SK-MEL-5 (cell line): ENCODE measurements at regions not wholly inside any gene's neighbourhood (a gene's known extent, or its start where the extent isn't known, plus 50 kb on each side); places are given as distances from the start of the nearest gene placed in this dataset.

Source experiments
- DNase-seq: peaks from one replicate; pipeline ENCODE4 v3.0.0-alpha.2; 2016; ENCODE audit warnings: low read depth, low spot score
- in situ Hi-C: cut with HindIII; loops from 2 replicates; pipeline ENCODE4 v1.10.0; 2016; ENCODE audit warnings: low sequenced_read_pairs, high pct_unique_total_duplicates, low pct_unique_long_range_greater_than_20kb

GRCh38 chr16:86365513-86366273 is 144.6 kb upstream of the FOXF1 start:
- no peak for DNase-seq
- in situ Hi-C loops = no loop called here

GRCh38 chr16:86366481-86366880 is 143.8 kb upstream of the FOXF1 start:
- in situ Hi-C loops = no loop called here
- DNase-seq = no peak

- in situ Hi-C loops = no loop called here
- DNase-seq = no peak
Observed at GRCh38 chr16:86367291-86368072, 142.8 kb upstream of the FOXF1 start.

DNA sequence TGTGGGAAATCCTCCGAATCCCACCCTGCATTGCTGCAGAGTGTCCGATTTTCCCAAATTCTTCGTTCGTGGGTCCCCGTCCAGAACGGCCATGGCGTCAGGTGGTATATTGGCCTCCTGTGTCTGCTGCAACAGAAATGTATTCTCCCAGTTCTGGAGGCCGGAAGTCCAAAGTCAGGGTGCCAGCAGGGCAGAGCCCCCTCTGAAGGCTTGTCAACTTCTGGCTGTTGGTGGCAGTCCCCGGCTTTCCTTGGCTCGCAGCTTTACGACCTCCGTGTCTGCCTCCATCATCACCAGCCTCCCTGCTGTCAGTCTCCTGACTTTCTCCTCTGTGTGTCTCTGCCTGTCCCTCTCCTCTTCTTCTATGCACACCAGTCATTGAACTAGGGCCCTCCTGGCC is 142.1 kb upstream of the FOXF1 start:
- in situ Hi-C loops = no loop called here
- DNase-seq = no peak

DNA sequence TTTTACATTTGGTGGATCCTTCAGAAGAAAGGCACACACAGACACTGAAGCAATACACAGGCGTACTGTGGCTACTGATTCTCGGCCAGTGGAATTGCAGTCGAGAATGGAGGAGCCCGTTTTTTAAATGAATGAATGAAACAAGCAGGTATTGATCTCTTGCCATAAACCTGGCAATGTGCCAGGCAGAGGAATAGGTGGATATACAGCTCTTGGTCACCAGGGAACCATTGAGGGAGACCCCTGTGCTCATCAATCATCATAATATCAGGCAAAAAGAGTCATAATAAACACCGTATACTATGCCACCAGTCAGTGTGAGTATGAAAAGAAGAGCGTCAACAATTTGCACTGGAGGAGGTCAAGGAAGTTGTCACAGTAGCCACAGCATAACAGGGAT is 140.3 kb upstream of the FOXF1 start:
- DNase-seq = no peak
- in situ Hi-C loops = no loop called here

DNA sequence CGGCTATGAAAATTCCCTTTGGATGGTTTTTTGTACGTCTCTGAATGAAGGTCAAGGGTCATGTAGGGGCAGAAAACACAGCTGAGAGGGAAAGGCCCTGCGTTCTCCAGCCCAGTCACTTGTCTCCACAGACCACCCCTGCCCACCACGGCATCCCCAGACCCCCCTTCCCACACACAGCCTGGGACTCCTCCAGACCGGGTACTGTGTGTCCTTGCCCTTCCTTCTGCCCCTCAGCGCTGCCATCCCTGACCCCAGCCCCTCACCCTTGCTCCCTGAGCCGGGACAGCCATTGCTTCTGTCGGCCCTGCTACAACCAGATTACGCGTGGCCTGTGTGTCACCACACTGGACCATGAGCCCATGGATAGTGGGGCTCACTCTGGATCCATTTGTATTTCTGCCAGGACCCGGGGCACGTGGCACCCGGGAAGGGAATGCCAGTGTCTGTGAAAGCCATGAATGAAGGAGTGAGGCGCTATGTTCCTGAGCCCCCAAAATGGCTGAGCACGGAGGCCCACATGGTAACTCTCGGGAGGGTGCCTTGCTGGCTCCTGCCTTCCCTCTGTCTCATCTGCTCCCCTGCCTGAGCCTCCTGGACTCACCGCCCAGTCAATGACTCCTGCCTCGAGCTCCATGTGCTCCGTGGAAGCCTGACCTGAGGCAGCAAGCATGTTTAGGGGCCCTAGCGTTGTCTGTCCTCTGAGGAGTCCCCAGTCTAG is 139.1 kb upstream of the FOXF1 start:
- in situ Hi-C loops = no loop called here
- DNase-seq = no peak

DNA sequence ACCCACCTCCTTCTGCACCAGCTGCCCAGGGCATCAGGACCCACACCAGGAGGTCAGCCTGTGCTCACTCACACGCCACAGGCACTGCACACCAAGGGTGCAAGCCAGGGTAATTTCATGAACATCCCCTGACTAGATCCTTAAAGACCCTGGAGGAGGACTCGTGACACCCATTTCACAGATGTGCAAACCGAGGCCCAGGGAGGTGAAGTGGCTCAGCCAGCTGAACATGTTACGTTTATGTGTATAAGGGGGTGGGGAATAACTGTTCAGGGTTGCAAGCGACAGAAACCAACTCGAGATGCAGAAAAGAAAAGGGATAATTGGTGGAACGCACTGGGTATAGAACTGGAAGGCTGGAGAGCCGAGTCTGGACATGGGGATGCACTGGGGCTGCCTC is 138.1 kb upstream of the FOXF1 start:
- DNase-seq = no peak
- in situ Hi-C loops = no loop called here

- in situ Hi-C loops = no loop called here
- DNase-seq = no peak
Observed at GRCh38 chr16:86373276-86373901, 136.9 kb upstream of the FOXF1 start.

DNA sequence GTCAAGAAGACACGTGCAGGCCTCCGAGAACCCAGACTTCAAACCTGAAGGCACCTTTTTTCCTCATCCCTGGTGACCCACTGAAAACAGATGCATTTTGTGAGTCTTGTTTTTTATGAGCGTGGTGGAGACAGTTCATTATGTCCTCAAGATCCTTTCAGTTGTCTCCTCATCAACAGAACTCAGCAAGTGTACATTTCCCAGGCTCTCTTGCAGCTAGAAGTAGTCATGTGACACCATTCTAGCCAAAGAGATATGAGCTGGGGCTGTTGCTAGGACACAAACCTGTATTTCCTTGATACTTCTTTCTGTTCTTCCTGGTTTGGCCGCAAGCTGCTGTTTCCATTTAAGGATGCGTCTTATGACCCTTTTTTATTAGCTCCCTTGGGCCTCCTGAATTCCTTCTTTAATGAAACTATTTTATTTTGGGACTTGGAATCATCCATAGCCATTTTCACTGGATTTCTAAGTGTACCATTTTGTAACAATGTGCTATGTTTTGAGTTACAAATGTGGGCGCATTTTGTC is 135.7 kb upstream of the FOXF1 start:
- in situ Hi-C loops = no loop called here
- DNase-seq = no peak

DNA sequence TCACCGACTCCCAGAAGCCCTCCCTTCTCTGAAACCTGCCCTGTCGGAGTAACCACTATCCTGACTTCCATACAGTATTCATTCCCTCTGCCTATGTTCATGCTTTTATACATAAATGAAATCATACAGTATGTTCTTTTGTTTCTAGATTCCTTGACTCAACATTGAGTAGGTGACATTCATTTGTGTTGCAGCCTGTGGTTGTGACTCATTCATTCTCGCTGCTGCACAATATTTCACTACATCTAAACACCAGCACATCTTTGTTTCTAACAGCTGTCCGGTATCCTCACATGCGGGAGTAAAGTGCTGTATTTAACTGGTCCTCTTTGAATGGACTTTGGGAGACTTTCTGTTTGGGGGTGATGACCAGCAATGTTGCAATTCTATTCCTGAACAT is 135.0 kb upstream of the FOXF1 start:
- in situ Hi-C loops = no loop called here
- DNase-seq = peak; percentile 30

- in situ Hi-C loops = no loop called here
- DNase-seq = no peak
Observed at GRCh38 chr16:86375851-86376250, 134.5 kb upstream of the FOXF1 start.

- no peak for DNase-seq
- in situ Hi-C loops = no loop called here
Observed at GRCh38 chr16:86376837-86377236, 133.5 kb upstream of the FOXF1 start.

GRCh38 chr16:86377251-86378022 is 132.9 kb upstream of the FOXF1 start:
- DNase-seq = no peak
- in situ Hi-C loops = no loop called here

DNA sequence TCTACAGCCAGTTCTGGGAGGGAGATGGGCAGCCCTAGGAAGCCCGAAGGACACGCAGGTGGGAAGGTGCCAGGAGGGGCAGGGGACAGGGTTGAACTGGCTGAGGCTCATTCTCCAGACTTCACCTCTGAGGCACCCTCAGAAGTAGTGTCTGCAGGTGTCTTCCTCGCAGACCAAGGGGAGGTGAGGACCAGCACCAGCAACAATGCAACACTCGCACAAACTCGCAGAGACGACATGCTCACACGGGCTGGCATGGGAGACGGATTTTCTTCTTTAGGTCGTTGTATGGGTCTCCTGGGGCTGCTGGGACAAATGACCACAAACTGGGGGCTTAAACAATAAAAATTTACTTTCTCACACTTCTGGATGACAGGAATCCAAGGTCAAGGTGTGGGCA is 132.2 kb upstream of the FOXF1 start:
- DNase-seq = no peak
- in situ Hi-C loops = no loop called here

GRCh38 chr16:86378831-86379504 is 131.4 kb upstream of the FOXF1 start:
- in situ Hi-C loops = no loop called here
- DNase-seq = no peak

DNA sequence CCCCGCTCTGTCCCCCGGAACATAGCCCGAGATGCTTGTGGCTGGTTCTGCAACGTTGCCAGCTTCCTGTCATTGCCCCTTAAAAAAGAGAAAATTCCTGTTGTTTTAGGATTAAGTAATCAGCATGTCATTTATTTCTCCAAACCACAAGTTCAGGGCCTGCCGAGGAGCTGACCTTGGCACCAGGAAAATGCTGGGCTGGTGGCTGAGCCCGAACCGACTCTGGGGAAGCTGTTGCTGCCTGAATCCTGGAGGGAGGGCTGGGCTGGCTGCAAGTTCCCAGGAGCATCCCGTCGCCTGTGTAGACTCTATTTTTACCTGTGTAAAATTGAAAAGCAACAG is 130.9 kb upstream of the FOXF1 start:
- DNase-seq = no peak
- in situ Hi-C loops = no loop called here

- in situ Hi-C loops = no loop called here
- DNase-seq = no peak
Observed at GRCh38 chr16:86380030-86380429, 130.3 kb upstream of the FOXF1 start.
